KG1 (cell line): ENCODE measurements at regions not wholly inside any gene's neighbourhood (a gene's known extent, or its start where the extent isn't known, plus 50 kb on each side); places are given as distances from the start of the nearest gene placed in this dataset.
"Not testable (repeated sequence)": the region's sequence is repeated elsewhere in the genome, so short reads cannot be mapped to it uniquely, and the experiment has no call there.

Experiments used
- DNase-seq: peaks from one replicate; lab custom pipeline; 2025; lab: John Stamatoyannopoulos, UW

- no peak for DNase-seq
These were observed 208.4 kb upstream of the ADAMTS3 start for GRCh38 chr4:72777436-72777835.

- no peak for DNase-seq
These were observed 201.7 kb upstream of the ADAMTS3 start for GRCh38 chr4:72770708-72771107.

- no peak for DNase-seq
These were observed 199.3 kb upstream of the ADAMTS3 start for GRCh38 chr4:72768364-72768763.

GRCh38 chr4:72767618-72768302, 198.7 kb upstream of the ADAMTS3 start:
- DNase-seq: no peak

GRCh38 chr4:72765788-72766187, 196.8 kb upstream of the ADAMTS3 start:
- DNase-seq: not testable (repeated sequence)

DNA sequence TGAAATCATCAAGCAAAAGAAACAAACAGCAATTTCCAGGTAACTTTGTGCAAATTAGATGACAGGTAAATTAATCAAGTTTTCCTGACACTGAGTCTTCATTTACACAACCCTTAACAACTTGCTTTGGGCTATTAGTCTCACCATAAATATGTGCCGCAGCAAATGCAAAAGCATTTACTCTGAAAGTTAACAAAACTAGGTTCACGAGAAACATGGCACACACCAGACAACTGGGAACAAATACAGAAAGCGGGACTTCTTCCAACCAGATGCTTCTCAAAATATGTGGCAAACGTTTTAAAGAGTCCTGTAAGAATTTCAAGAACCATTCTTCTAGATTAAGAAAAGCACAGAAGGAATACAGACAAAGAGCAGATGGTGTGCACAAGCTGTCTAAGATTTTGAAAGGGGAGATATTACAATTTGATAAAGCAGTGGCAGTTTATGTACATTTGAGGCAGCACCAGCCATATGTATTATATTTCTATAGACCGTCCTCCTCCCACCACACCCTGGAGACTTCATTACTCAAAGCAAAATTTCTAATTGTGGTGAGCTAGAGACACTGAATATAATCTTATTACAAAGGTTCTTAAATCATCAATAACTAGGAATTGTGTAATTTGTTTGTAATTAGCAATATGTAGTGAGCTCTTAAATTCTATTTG, 192.5 kb upstream of the ADAMTS3 start:
- no peak for DNase-seq

GRCh38 chr4:72753414-72753813, 184.4 kb upstream of the ADAMTS3 start:
- DNase-seq: not testable (repeated sequence)

DNA sequence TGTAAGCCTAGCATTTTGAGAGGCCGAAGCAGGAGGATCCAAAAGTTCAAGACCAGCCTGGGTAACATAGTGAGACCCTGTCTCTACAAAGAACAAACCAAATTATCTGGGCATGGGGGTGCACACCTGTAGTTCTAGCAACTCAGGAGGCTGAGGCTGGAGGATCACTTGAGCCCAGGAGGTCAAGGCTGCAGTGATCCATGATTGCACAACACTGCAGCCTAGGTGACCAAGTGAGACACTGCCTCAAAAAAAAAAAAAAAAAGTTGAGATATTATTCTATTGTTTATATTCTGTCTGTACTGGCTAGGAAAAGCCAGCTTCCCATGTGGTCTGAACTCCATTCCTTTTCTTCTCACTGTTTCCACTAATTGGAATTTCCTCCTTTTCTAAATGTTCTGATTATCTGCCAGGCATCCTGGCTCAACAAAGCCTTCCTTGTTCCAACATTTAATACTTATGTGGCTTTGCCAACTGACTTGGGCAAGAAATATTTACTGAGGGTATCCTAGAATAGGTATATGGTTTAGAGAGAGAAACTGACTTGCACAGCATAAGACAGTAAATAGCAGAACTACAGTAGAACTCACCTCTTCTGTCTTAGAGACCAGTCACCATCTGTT, 175.2 kb upstream of the ADAMTS3 start:
- DNase-seq: no peak

- DNase-seq: no peak
These were observed 174.1 kb upstream of the ADAMTS3 start for GRCh38 chr4:72743078-72743477.

DNA sequence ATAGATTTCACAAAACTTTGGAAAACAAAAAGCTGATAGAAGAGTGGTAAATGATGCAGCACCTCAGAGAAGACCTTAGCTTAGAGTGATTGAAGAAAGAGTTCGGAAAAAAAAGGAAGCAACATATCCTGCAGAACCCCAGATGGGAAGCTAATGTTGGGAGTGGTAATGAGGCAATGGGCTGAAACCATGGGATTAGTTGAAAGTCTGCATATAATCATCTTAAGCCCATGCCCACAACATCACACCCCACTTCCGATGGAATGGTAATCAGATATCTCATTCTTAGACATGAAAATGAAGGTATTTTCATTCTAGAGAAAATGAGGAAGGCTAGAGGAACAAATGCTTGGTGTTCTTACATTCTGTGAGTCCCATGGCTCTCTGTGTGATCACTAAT, 146.3 kb upstream of the ADAMTS3 start:
- no peak for DNase-seq

DNA sequence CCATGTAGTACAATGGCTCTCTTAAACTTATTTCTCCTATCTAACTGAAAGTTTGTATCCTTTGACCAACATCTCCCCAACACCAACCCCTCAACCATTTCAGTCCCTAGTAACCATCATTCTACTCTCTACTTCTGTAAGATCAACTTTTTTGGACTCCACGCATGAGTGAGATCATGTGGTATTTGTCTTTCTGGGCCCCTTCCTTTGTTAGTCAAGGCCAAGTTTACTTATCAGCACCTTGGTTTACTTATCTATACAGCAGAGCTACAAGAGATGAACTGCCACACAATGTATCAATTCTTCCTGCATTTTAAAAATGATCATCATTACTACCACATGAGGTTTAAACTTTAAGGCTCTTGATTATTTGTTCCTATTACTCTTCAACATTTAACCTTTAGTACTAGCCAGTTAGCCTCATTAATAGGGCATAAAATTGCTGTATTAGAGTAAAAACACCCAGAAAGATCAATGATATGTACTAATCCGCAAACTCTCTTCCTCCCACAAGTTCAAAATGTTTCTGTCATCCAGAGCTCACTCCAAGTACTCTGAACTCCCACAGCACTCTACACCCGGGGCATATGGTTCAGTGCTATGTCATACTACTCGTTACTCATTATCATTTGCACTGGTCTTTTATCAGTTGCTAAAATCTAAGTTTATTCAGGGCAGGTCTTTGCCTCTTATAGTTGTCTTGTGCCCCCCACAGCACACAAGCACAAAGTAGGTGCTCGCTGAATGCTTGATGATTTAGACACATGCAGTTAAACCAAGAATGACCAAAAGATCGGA, 145.7 kb upstream of the ADAMTS3 start:
- no peak for DNase-seq

- DNase-seq: no peak
These were observed 144.0 kb upstream of the ADAMTS3 start for GRCh38 chr4:72712997-72713396.

DNA sequence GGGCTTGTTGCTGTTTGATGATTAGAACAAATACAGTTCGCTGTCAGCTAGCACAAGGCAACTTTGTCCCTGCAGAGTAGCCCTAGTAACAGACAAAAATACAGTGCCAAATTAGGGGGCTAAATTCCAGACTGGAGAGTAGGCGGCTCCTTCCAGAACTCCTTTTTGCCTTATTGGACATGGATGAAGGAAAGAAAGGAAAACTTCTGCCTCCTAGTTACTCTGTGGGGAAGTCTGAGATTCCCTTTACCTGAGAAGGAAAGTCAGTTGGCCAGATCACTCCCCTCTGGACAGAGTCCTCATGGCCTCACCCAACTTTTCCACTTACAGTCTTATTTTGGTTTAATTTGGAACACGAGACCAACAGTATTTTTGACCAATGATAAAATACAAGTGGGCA, 140.5 kb upstream of the ADAMTS3 start:
- no peak for DNase-seq

DNA sequence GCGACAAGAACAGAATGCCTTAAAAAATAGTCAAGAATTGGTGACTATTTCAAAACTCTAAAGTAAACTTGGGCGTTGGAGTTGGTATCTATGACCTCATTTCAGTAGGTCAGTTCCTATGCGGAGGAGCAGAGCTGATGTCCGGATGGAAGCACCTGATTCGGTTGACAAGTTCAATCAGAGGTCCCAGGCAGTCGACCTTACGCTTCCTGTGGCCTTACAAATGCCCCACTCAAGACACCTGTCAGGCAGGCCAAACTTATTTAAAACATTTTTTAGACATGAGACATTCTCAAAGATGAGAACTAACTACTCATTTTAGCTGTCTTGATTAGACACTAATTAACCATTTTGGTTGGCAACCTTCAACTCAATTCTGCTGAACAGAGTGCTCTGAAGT, 137.7 kb upstream of the ADAMTS3 start:
- no peak for DNase-seq

GRCh38 chr4:72704925-72705640, 136.1 kb upstream of the ADAMTS3 start:
- DNase-seq: not testable (repeated sequence)

DNA sequence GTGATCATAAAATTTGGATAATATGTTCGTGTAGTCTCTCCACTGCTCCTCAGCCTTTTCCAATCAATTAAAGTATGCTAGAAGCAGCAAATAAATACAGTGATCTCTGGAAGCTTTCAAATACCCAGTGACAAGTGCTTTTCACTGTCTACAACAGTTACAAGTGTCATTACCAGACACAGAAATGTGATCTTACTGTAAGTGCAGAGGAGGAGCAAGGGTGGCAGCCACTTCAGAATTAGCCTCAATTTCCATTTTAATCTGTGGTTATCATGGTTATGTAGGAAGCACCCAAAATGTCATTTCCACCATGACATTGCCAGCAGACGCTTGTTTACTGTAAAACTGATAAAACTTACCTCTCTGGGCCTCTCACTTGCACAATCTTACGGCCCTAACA, 133.9 kb upstream of the ADAMTS3 start:
- no peak for DNase-seq

GRCh38 chr4:72701987-72702819, 133.2 kb upstream of the ADAMTS3 start:
- peak; percentile 20 for DNase-seq

DNA sequence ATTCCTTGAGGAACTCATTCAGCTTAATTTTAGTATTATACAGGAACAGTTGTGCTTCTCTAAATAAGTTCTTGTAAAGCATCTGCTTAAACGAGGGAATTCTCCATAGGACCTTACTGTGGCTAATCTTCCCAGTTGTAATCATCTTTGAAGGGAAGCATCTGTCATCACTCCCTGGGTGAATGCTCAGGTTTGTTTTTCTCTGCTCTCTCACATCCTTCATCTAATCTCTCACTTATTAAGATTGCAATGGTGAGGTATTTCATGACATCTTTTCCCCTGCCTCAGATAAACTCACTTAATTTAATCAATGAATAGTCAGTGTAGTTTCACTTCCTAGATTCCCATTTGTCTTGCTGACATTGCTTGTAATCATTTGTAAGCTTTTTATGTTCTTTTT, 121.8 kb upstream of the ADAMTS3 start:
- no peak for DNase-seq

- DNase-seq: no peak
These were observed 120.9 kb upstream of the ADAMTS3 start for GRCh38 chr4:72689923-72690322.

DNA sequence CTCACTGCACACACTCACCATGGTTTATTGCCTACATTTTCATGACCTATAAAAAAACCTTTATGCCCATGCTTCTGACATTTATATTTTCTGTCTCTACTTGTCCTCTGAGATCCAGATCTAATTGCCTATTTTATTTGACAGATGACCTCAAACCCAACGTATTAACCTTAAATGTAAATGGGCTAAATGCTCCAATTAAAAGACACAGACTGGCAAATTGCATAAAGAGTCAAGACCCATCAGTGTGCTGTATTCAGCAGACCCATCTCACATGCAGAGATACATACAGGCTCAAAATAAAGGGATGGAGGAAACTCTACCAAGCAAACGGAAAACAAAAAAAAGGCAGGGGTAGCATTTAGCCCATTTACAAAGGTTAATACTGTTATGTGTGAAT, 117.4 kb upstream of the ADAMTS3 start:
- not testable (repeated sequence) for DNase-seq

GRCh38 chr4:72679666-72680065, 110.6 kb upstream of the ADAMTS3 start:
- no peak for DNase-seq
